ENCODE measurements at regions not wholly inside any gene's neighbourhood (a gene's known extent, or its start where the extent isn't known, plus 50 kb on each side); places are given as distances from the start of the nearest gene placed in this dataset.

DNA sequence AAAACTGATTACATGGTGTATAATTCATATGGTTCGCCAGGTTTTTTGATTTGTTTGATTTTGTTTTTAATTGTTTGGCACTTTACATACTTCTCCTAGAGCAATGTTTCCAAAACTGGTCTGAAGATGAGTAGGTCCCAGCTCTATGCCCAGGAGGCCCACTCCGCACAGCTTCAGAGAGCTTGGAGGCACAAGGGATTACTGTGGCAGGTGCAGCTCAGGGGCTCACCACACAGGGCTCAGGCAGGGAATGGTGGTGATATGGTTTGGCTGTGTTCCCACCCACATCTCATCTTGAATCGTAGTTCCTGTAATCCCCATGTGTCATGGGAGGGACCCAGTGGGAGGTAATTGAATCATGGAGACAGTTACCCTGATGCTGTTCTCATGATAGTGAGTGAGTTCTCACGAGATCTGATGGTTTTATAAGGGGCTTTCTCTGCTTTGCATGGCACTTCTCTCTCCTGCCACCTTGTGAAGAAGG, 296.6 kb downstream of the MED10 start:
- Histone ChIP-seq H4K20me1 (ENCODE audit: low read length) (no peaks in the 10 kb centered on the region), H3K4me2 (ENCODE audit: low read length) (peak overlapping the region; percentile 63), H3K27me3 (ENCODE audit: low read length) (no peaks in the 10 kb centered on the region), H3K27ac (ENCODE audit: low read length) (peak overlapping the region; percentile 91), H3K9me2 (replicated peaks; ENCODE audit: low read length) (no peaks in the 10 kb centered on the region), H3K4me1 (ENCODE audit: insufficient read depth, low read length) (peaks cover 63% of the 10 kb centered on the region), H3K9me3 (ENCODE audit: low read length) (no peaks in the 10 kb centered on the region), H3K36me3 (ENCODE audit: low read depth, low read length) (no peaks in the 10 kb centered on the region), H3K4me3 (ENCODE audit: low read length) (peak overlapping the region; percentile 17; the same call in 1 of the 2 replicates), H2AFZ (ENCODE audit: low read length) (peak overlapping the region; percentile 24; the same call in 1 of the 2 replicates), H3K9ac (ENCODE audit: low read length) (peak overlapping the region; percentile 64), H3K79me2 (ENCODE audit: low read length) (no peaks in the 10 kb centered on the region), H3F3A (ENCODE audit: low read length, unreplicated experiment) (peaks cover 11% of the 10 kb centered on the region)
- BruUV-seq (replicated peaks) = no TSS peak
- intact Hi-C loops (cut with micrococcal nuclease) = no loop called here
- CTCF ChIA-PET = no interaction called here
- TF ChIP-seq EZH2phosphoT487 (IDR thresholded peaks at IDR 0.05; ENCODE audit: borderline replicate concordance, low read length) (no peak), EZH2 (IDR thresholded peaks at IDR 0.05; ENCODE audit: low read length, unreplicated experiment) (no peak)
- TF ChIP-seq, protein P1, sequence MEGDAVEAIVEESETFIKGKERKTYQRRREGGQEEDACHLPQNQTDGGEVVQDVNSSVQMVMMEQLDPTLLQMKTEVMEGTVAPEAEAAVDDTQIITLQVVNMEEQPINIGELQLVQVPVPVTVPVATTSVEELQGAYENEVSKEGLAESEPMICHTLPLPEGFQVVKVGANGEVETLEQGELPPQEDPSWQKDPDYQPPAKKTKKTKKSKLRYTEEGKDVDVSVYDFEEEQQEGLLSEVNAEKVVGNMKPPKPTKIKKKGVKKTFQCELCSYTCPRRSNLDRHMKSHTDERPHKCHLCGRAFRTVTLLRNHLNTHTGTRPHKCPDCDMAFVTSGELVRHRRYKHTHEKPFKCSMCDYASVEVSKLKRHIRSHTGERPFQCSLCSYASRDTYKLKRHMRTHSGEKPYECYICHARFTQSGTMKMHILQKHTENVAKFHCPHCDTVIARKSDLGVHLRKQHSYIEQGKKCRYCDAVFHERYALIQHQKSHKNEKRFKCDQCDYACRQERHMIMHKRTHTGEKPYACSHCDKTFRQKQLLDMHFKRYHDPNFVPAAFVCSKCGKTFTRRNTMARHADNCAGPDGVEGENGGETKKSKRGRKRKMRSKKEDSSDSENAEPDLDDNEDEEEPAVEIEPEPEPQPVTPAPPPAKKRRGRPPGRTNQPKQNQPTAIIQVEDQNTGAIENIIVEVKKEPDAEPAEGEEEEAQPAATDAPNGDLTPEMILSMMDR (conservative IDR thresholded peaks at IDR 0.05; ENCODE audit: low read depth, low read length) = no peak
- ATAC-seq (peak; percentile 50), DNase-seq (peak; percentile 99)
- POLR2A ChIA-PET (ENCODE audit: unreplicated experiment) = no interaction called here

- POLR2A ChIA-PET (ENCODE audit: unreplicated experiment) = no interaction called here
These were observed 297.2 kb downstream of the MED10 start for GRCh38 chr5:6080930-6081726.

More at GRCh38 chr5:6080930-6081726, 297.2 kb downstream of the MED10 start:
- Histone ChIP-seq H3K27me3 (ENCODE audit: low read length) (no peaks in the 10 kb centered on the region), H3K9me2 (replicated peaks; ENCODE audit: low read length) (no peaks in the 10 kb centered on the region), H3K4me2 (ENCODE audit: low read length) (peak overlapping the region; percentile 63), H3F3A (ENCODE audit: low read length, unreplicated experiment) (peaks cover 11% of the 10 kb centered on the region), H3K4me1 (ENCODE audit: insufficient read depth, low read length) (peaks cover 57% of the 10 kb centered on the region), H3K27ac (ENCODE audit: low read length) (peak overlapping the region; percentile 91), H3K9me3 (ENCODE audit: low read length) (no peaks in the 10 kb centered on the region), H3K79me2 (ENCODE audit: low read length) (no peaks in the 10 kb centered on the region), H3K36me3 (ENCODE audit: low read depth, low read length) (no peaks in the 10 kb centered on the region), H3K9ac (ENCODE audit: low read length) (peak overlapping the region; percentile 10; the same call in 1 of the 2 replicates), H3K4me3 (ENCODE audit: low read length) (peak overlapping the region; percentile 6; the same call in 1 of the 2 replicates), H2AFZ (ENCODE audit: low read length) (peak overlapping the region; percentile 6; the same call in 1 of the 2 replicates), H4K20me1 (ENCODE audit: low read length) (no peaks in the 10 kb centered on the region)
- TF ChIP-seq, protein P1 (conservative IDR thresholded peaks at IDR 0.05; ENCODE audit: low read depth, low read length) = no peak
- TF ChIP-seq EZH2 (IDR thresholded peaks at IDR 0.05; ENCODE audit: low read length, unreplicated experiment) = no peak
- no peak for TF ChIP-seq EZH2phosphoT487 (IDR thresholded peaks at IDR 0.05; ENCODE audit: borderline replicate concordance, low read length)
- no TSS peak for BruUV-seq (replicated peaks)
- CTCF ChIA-PET = no interaction called here
- intact Hi-C loops (cut with micrococcal nuclease) = no loop called here
- DNase-seq = no peak
- ATAC-seq = peak; percentile 77

All from PC-3 (cell line).